ENCODE measurements at regions not wholly inside any gene's neighbourhood (a gene's known extent, or its start where the extent isn't known, plus 50 kb on each side); places are given as distances from the start of the nearest gene placed in this dataset.
"Not testable (repeated sequence)": the region's sequence is repeated elsewhere in the genome, so short reads cannot be mapped to it uniquely, and the experiment has no call there.

GRCh38 chrX:145953628-145954027 lies 136.0 kb downstream of the SLITRK2 start:
- TF ChIP-seq, protein P1, sequence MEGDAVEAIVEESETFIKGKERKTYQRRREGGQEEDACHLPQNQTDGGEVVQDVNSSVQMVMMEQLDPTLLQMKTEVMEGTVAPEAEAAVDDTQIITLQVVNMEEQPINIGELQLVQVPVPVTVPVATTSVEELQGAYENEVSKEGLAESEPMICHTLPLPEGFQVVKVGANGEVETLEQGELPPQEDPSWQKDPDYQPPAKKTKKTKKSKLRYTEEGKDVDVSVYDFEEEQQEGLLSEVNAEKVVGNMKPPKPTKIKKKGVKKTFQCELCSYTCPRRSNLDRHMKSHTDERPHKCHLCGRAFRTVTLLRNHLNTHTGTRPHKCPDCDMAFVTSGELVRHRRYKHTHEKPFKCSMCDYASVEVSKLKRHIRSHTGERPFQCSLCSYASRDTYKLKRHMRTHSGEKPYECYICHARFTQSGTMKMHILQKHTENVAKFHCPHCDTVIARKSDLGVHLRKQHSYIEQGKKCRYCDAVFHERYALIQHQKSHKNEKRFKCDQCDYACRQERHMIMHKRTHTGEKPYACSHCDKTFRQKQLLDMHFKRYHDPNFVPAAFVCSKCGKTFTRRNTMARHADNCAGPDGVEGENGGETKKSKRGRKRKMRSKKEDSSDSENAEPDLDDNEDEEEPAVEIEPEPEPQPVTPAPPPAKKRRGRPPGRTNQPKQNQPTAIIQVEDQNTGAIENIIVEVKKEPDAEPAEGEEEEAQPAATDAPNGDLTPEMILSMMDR (conservative IDR thresholded peaks at IDR 0.05) = no peak
- TF ChIP-seq ZFX (IDR thresholded peaks at IDR 0.05) = no peak
- no peak overlapping the region for H3K27ac ChIP-seq

GRCh38 chrX:145990051-145990450 lies 172.4 kb downstream of the SLITRK2 start:
- TF ChIP-seq, protein P1 (conservative IDR thresholded peaks at IDR 0.05) = no peak
- no peak for TF ChIP-seq ZFX (IDR thresholded peaks at IDR 0.05)
- H3K27ac ChIP-seq = no peak overlapping the region

DNA sequence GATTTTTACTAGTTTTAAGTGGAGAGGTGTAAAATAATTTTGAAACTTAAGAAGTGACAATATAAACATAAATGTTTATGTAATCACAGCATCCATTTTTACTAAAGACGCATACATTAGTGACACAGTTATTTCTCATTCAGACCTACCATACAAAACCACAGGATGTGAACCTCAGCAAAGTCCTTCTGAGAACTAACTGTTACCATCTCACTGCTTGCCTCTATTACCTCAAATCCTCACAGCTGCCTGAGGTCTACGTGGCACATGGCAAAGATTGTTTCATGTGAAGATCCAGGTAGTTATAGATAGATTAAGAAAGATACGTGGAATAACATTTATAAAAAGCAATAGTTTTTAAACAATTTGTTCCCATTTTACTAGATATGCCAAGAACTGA lies 189.0 kb downstream of the SLITRK2 start:
- H3K27ac ChIP-seq = no peak overlapping the region
- TF ChIP-seq, protein P1 (conservative IDR thresholded peaks at IDR 0.05) = no peak
- no peak for TF ChIP-seq ZFX (IDR thresholded peaks at IDR 0.05)

GRCh38 chrX:146036000-146036399 lies 218.4 kb downstream of the SLITRK2 start:
- TF ChIP-seq ZFX (IDR thresholded peaks at IDR 0.05) = no peak
- TF ChIP-seq, protein P1 (conservative IDR thresholded peaks at IDR 0.05) = no peak
- no peak overlapping the region for H3K27ac ChIP-seq

- TF ChIP-seq, protein P1 (conservative IDR thresholded peaks at IDR 0.05) = no peak
- no peak for TF ChIP-seq ZFX (IDR thresholded peaks at IDR 0.05)
- no peak overlapping the region for H3K27ac ChIP-seq
These were observed 224.1 kb downstream of the SLITRK2 start for GRCh38 chrX:146041741-146042140.

GRCh38 chrX:146046011-146046715 lies 228.5 kb downstream of the SLITRK2 start:
- not testable (repeated sequence) for H3K27ac ChIP-seq

DNA sequence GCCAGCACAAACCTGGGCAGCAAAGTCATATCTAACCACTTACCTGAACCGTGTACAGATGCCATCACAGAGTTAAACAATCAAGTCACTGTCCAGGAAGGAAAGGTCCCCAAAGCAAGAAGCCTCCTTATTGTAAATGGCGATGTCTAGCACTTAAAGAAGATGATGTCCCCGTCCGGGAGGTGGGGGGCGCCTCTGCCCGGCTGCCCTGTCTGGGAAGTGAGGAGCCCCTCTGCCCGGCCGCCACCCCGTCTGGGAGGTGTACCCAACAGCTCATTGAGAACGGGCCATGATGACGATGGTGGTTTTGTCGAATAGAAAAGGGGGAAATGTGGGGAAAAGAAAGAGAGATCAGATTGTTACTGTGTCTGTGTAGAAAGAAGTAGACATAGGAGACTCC lies 231.9 kb downstream of the SLITRK2 start:
- not testable (repeated sequence) for H3K27ac ChIP-seq

DNA sequence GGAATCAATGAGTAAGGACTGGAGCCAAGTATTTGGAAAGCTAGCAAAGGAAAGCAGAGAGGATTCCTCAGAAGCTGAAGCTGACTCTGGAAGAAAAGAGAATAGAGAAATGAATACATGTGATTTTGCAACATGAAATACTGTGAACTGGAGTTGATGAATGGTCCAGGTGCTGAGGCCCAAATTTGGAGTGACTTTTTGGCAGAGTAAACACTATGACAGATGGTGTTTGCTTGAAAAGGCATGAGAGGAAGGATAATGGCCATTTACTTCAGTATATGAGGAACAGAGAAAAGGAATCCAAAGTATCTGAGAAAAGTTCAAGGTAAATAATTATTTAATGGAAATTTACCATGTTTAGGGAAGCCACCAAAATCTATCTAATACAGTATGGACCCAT lies 236.7 kb downstream of the SLITRK2 start:
- TF ChIP-seq, protein P1 (conservative IDR thresholded peaks at IDR 0.05) = no peak
- TF ChIP-seq ZFX (IDR thresholded peaks at IDR 0.05) = no peak
- H3K27ac ChIP-seq = no peak overlapping the region

Data from C4-2B (cell line).